B cell (primary cell): ENCODE measurements at regions not wholly inside any gene's neighbourhood (a gene's known extent, or its start where the extent isn't known, plus 50 kb on each side); places are given as distances from the start of the nearest gene placed in this dataset.

Source experiments
- CTCF ChIP-seq: fragments of 200-600 bp; IDR thresholded peaks from one replicate; pipeline ENCODE4 v1.8.0; 2022; ENCODE audit warnings: antibody characterized with exemption, mild to moderate bottlenecking
- EZH2 ChIP-seq: IDR thresholded peaks from 2 replicates; pipeline ENCODE4 v1.6.1; 2012; ENCODE audit warnings: borderline replicate concordance, low read depth, mild to moderate bottlenecking, moderate library complexity, low read length; ENCODE audit not compliant: insufficient read depth, poor library complexity, severe bottlenecking

GRCh38 chr3:24899373-24899772, 404.7 kb upstream of the THRB start:
- TF ChIP-seq CTCF (no peak), EZH2 (no peak)
